ENCODE measurements at regions not wholly inside any gene's neighbourhood (a gene's known extent, or its start where the extent isn't known, plus 50 kb on each side); places are given as distances from the start of the nearest gene placed in this dataset.

GRCh38 chr21:39047046-39047445 lies 136.2 kb downstream of the PSMG1 start:
- Histone ChIP-seq H3K27me3 (replicated peaks in 1 of 7) (no peaks in the 10 kb centered on the region), H3K4me3 (no peak overlapping the region), H3K27ac (peak overlapping the region in 7 of 8 donors; percentile 42 to 79 (median 63)), H3K36me3 (no peaks in the 10 kb centered on the region), H3K4me1 (peaks cover 0 to 10% (median 0%) of the 10 kb centered on the region in 6 donors), H3K9me3 (no peaks in the 10 kb centered on the region)
- intact Hi-C loops (cut with DNase I; ENCODE audit: low total_unique reads): no loop called here
- TF ChIP-seq, protein P1, sequence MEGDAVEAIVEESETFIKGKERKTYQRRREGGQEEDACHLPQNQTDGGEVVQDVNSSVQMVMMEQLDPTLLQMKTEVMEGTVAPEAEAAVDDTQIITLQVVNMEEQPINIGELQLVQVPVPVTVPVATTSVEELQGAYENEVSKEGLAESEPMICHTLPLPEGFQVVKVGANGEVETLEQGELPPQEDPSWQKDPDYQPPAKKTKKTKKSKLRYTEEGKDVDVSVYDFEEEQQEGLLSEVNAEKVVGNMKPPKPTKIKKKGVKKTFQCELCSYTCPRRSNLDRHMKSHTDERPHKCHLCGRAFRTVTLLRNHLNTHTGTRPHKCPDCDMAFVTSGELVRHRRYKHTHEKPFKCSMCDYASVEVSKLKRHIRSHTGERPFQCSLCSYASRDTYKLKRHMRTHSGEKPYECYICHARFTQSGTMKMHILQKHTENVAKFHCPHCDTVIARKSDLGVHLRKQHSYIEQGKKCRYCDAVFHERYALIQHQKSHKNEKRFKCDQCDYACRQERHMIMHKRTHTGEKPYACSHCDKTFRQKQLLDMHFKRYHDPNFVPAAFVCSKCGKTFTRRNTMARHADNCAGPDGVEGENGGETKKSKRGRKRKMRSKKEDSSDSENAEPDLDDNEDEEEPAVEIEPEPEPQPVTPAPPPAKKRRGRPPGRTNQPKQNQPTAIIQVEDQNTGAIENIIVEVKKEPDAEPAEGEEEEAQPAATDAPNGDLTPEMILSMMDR (IDR thresholded peaks at IDR 0.05 in 8 of 11, conservative IDR thresholded peaks at IDR 0.05 in 3 of 11): no peak
- TF ChIP-seq POLR2AphosphoS5 (IDR thresholded peaks at IDR 0.05) (no peak), POLR2A (IDR thresholded peaks at IDR 0.05) (no peak)
- 89 to 94% (median 92%) methylated on average over 3 of the region's 3 CpGs for WGBS, 5 donors
- no peak for DNase-seq

DNA sequence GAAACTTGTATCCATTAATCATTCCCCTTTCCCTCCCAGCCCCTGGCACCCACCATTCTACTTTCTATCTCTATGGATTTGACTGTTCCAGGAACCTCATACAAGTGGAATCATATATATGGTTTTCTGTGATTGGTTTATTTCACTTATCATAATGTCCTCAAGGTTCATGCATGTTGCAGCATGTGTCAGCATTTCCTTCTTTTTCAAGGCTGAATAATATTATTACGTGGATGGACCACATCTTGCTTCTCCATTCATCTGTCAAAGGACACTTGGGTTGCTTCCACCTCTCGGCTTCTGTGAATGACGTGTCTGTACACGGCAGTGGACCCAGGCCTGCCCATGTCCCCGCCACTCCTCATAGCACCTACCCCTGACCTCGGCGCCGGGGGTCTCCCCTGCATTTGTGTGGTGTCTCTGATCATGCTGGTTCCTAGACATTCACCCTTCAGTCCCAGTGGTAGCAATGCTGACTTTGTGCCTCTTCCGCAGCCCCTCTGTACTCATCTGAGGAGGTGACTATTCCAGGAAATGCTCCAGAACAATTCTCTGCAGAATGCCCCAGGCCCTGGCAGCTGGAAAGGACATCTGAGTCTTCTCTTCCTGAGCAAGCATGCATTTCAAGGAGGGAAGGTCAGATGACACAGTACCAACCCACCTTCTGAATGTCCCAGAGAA lies 136.9 kb downstream of the PSMG1 start:
- no peaks in the 10 kb centered on the region for H3K36me3 ChIP-seq
- TF ChIP-seq POLR2AphosphoS5 (IDR thresholded peaks at IDR 0.05): peak; percentile 19 to 64 (median 50)
- TF ChIP-seq POLR2A (IDR thresholded peaks at IDR 0.05): no peak
- TF ChIP-seq, protein P1 (IDR thresholded peaks at IDR 0.05 in 8 of 11, conservative IDR thresholded peaks at IDR 0.05 in 3 of 11): no peak
- peak overlapping the region in 7 of 8 donors; percentile 6 to 79 (median 63) for H3K27ac ChIP-seq
- H3K4me1 ChIP-seq: peaks cover 0 to 13% (median 0%) of the 10 kb centered on the region in 6 donors
- 63 to 94% (median 74%) methylated on average over 9 of the region's 9 CpGs for WGBS, 5 donors
- H3K27me3 ChIP-seq (replicated peaks in 1 of 7): no peaks in the 10 kb centered on the region
- no peak overlapping the region for H3K4me3 ChIP-seq
- no peaks in the 10 kb centered on the region for H3K9me3 ChIP-seq
- intact Hi-C loops (cut with DNase I; ENCODE audit: low total_unique reads): no loop called here
- no peak for DNase-seq

DNA sequence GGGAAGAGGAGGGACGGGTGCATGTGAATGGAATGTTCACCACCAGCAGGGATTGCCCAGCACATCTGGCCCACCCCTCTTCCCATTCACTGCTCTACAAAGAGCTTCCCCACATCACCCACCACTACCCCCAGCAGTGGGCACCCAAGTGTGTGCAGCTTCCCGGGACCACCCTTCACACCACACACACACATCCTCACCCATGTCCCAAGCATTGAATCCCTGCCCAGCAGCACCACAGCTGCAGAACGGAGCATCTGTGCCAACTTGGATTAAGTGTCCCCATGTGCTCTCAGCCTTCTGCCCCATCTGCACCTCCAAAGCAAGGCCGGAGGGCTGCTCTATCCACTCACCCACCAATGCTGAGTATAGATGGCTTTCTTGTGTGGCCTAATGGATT lies 141.4 kb downstream of the PSMG1 start:
- WGBS, 5 donors: 87 to 95% (median 92%) methylated on average over 4 of the region's 4 CpGs
- TF ChIP-seq, protein P1 (IDR thresholded peaks at IDR 0.05 in 8 of 11, conservative IDR thresholded peaks at IDR 0.05 in 3 of 11): no peak
- TF ChIP-seq POLR2A (IDR thresholded peaks at IDR 0.05): no peak
- Histone ChIP-seq H3K9me3 (no peaks in the 10 kb centered on the region), H3K27ac (peak overlapping the region in 7 of 8 donors; percentile 72 to 84 (median 76)), H3K4me1 (peaks cover 0 to 43% (median 12%) of the 10 kb centered on the region in 6 donors), H3K4me3 (no peak overlapping the region), H3K27me3 (replicated peaks in 1 of 7) (no peaks in the 10 kb centered on the region), H3K36me3 (no peaks in the 10 kb centered on the region)
- no peak for DNase-seq
- intact Hi-C loops (cut with DNase I; ENCODE audit: low total_unique reads): no loop called here

DNA sequence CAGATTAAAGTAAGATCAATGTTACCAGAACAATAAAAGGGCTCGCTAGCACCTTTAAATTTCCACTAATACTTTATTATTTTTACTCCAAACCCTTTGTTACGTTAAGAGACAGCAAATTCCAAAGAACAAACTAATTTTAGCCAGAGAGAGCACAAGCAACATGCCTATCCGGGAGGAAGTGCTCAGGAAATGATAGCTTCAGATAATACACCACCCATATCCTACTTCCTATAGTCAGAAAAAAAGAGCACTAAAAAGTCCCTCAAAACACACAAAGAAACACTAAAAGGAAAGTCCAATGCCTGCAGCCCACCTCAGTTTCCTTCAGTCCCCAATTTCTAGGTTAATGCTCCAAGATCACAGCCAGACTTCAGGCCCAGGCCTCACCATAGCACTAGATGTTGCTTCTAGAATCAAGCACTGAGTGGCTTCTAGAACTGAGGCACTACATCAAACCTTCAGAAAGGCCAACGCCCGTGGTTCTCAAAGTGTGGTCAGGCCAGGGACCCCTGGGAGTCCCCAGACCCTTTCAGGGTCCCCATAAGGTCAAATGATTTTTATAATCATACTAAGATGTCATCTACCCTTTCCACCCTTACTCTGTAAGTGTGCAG lies 142.6 kb downstream of the PSMG1 start:
- TF ChIP-seq POLR2A (IDR thresholded peaks at IDR 0.05) (no peak), POLR2AphosphoS5 (IDR thresholded peaks at IDR 0.05) (no peak)
- TF ChIP-seq, protein P1 (IDR thresholded peaks at IDR 0.05 in 8 of 11, conservative IDR thresholded peaks at IDR 0.05 in 3 of 11): no peak
- no peak for DNase-seq
- 32 to 43% (median 37%) methylated on average over 5 of the region's 5 CpGs for WGBS, 5 donors
- Histone ChIP-seq H3K4me3 (no peak overlapping the region), H3K27ac (peak overlapping the region; percentile 38 to 84 (median 76)), H3K36me3 (no peaks in the 10 kb centered on the region), H3K4me1 (peaks cover 0 to 34% (median 12%) of the 10 kb centered on the region in 6 donors), H3K9me3 (no peaks in the 10 kb centered on the region), H3K27me3 (replicated peaks in 1 of 7) (no peaks in the 10 kb centered on the region)
- intact Hi-C loops (cut with DNase I; ENCODE audit: low total_unique reads): no loop called here
